ENCODE measurements at regions not wholly inside any gene's neighbourhood (a gene's known extent, or its start where the extent isn't known, plus 50 kb on each side); places are given as distances from the start of the nearest gene placed in this dataset.
"Not testable (repeated sequence)": the region's sequence is repeated elsewhere in the genome, so short reads cannot be mapped to it uniquely, and the experiment has no call there.

DNA sequence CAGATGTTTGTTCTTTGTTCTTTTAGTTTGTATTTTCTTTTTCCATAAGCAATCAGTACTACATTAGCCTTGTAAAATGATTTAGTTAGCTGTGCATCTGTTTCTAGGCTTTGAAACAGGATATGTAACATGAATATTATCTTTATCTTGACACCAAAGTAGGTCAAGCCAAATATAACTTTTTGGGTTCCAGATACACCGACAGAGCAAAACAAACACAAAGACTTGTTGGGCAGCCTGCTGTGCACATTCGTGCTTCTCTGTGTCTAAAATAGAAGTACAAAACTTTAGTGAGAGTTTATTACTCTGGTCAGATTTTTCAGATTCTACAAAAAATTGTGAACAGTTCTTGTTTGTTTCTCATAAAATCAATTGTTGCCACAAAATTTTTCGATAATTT is 1059.3 kb upstream of the GYPC start:
- no peak for DNase-seq (ENCODE audit: low read depth in 2 of 2)

DNA sequence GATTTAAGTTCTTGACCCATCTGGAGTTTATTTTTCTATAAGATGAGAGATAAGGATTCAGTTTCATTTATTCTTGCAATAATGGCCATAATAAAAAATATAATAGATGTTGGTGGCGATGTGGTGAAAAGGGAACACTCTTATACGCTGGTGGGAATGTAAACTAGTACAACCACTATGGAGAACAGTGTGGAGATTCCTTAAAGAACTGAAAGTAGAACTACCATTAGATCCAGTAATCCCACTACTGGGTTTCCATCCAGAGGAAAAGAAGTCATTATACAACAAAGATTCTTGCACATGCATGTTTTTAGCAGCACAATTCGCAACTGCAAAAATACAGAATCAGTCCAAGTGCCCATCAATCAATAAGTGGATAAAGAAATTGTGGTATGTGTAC is 1040.5 kb upstream of the GYPC start:
- DNase-seq (ENCODE audit: low read depth in 2 of 2): no peak

DNA sequence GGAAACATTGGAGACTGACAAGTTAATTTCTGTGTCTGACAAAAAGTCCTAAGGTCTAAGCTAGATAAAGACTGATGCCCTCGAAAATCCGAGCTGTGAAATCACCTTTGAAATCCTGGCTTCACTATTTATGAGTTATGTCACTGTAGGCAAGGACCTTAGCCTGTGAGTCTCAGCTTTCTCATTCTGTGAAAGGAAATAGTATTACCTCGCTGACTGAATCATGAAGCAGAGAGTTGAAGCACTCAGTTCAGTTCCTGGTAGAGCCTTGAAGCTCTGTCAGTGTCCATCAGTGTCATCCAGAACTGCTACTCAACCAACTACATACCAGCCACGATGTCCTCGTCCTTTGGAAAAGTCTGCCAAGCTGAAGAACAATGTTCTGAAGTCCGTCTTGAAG is 1025.6 kb upstream of the GYPC start:
- no peak for DNase-seq (ENCODE audit: low read depth in 2 of 2)

DNA sequence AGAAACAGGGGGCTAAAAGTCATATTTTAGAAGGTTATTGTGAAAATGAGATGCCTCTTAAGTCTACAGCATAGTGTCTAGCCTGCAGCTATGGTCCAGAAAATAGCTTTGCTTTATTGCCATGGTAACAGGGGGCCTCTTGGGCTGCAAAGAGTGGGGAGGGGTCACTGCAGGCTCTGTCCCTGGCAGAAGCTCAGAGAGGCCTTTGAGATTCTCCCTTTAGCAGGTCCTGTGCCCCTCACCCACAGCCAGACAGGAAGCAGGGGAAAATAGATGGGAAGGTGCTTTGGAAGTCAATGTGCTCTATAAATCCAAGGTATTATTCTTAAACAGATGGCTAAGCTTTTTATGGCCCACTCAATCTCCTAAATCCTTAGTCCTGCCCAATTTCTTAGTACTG is 1021.3 kb upstream of the GYPC start:
- no peak for DNase-seq (ENCODE audit: low read depth in 2 of 2)

DNA sequence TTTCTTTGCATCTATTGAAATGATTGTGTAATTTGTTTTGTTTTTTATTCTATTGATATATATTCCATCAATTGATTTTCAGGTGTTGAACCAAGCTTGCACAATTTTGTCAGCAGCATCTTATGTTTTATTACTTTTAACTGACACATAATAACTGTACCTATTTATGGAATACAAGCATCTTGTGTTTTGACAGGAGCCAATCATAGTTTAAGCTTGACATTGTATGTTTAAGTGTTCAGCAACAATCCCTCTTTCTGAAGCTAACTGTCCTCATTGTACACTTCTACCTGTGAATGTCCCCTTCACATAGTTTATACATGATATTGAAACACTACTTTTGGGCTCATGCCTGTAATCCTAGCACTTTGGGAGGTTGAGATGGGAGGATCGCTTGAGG is 1017.6 kb upstream of the GYPC start:
- no peak for DNase-seq (ENCODE audit: low read depth in 2 of 2)

DNA sequence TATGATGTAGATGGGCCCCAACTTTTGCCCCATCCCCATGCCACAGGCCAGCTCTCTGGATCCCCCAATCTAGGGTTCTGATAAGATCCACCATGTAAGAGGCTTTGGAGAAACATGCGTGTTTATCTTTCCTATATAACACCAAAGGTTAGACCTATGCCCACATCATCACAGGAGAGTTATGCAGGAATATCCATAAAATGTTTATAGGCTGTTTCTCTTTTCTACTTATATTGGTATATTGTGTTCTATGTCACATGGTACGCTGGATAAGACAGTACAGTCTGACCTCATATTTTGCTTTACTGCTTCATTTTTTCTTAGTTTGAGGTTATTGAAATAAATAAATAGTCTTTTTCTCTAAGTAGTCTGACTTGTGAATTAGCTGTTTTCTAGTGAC is 1013.9 kb upstream of the GYPC start:
- no peak for DNase-seq (ENCODE audit: low read depth in 2 of 2)

DNA sequence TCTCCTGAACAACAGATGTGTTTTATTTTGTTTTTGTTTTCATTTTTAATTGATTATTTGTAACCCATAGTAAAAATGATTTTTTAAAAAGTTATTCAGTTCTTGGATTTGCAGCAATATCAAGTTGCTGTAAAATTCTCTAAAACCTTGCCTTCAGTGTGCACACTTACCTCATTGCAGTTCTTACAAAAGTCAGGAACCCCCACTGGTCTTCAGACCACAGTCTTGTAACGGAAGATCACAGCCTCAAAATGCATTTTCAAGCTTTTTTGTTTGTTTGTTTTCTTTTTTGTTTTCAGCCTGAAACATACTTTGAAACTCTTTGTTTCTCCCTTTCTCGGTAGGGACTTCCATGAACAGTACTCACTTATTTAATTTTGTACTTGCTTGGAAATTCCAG is 1012.8 kb upstream of the GYPC start:
- DNase-seq (ENCODE audit: low read depth in 2 of 2): no peak

DNA sequence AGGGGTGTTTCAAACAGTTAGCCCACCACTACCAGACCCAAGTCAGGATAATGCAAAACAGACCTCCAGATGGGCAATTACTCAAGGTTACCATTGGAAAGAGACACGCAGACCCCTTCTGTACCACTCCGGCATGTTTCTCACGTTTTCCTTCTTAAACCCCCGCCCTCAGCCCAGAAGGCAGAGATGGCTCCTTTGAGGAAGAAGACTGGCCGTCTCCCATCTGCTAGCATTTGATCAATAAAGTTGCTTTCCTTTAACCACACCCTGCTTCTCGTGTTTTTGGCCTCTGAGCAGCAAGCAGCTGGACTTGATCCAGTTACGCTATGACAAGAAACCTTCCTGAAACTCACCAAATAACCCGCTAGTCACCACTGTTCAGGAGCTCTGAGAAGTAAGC is 1012.4 kb upstream of the GYPC start:
- DNase-seq (ENCODE audit: low read depth in 2 of 2): no peak

DNA sequence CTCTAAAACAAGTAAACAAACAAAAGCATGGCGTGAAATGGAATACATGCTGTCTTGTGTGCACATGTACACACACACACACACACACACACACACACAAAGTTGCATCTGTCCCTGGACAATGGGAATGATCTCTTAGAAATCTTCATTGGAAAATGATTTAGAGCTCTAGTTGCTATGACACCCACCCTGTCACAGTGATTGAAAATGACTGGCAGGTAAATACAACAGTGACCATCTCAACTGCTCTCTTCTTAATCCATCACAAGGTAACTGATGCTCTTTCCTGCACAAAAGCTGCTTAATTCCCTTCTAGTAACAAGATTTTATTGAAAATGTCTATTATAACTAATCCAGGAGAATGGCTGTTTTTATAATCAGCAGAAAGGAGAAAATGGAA is 1011.7 kb upstream of the GYPC start:
- no peak for DNase-seq (ENCODE audit: low read depth in 2 of 2)

DNA sequence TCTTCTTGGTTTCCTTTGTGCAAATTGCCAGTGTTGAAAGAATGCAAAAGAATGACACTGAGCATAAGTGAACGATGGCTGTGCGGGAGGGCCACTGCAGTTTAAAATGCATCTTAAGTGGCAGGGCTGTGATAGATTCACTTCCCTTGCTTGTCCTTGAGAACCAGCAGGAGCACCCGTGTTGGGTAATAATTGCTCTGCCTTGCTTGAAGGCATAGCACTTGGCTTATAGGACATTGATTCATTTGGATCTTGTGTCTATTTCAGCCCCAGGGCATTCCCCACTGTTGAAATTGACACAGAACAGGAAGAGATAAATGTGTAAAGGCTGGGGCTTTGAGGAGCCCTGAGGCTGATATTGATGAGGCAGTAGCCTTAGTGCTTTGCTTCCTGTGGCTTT is 1003.7 kb upstream of the GYPC start:
- no peak for DNase-seq (ENCODE audit: low read depth in 2 of 2)

DNA sequence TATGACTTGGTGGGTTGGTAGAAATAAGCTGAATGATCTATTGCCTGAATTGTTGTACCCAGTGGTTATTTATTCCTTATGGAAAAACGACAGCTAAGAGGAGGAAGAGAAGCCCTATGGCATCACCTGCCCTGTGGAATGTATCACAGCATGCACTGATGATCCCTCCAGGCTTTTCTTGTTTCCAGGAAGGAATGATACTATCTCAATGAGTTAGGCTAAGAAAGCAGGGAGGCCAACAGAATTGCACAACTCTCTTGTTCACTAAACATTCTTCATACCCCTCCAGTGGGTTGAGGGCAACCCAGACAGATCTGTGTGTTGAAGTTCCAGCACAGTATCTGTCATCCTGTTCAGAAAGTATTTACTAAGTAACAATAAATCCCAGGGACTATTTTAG is 1001.7 kb upstream of the GYPC start:
- DNase-seq (ENCODE audit: low read depth in 2 of 2): no peak

DNA sequence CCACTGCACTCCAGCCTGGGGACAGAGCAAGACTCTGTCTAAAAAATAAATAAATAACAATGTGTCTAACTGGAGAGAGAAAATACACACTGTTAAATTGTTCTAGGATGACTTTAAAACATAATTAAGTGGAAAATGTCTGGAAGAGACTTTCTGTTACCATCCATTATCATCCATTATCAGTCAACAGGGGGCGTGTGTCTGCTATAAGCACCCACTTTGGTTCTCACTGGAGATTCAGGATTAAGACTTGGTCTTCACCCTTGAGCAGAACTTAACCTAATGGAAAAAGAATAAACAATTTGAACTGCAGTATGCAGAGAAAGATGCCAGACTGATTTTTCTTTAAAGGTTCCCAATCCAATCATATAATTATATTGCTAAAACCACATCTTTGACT is 999.8 kb upstream of the GYPC start:
- no peak for DNase-seq (ENCODE audit: low read depth in 2 of 2)

DNA sequence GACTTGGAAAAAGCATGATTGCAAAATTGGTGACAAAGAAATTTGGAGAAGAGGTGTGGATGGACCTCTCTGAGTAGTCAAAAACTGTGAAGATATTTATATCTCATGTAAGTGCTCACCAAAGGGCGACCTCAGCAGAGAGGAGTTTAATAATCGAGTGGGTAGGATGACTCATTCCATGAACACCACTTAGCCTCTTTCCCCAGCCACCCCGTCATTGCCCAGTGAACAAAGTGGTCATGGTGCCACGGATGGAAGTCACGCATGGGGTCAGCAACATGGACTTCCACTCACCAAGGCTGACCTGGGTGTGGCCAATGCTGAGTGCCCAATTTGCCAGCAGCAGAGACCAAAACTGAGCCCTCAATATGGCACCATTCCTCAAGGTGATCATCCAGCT is 997.4 kb upstream of the GYPC start:
- no peak for DNase-seq (ENCODE audit: low read depth in 2 of 2)

DNA sequence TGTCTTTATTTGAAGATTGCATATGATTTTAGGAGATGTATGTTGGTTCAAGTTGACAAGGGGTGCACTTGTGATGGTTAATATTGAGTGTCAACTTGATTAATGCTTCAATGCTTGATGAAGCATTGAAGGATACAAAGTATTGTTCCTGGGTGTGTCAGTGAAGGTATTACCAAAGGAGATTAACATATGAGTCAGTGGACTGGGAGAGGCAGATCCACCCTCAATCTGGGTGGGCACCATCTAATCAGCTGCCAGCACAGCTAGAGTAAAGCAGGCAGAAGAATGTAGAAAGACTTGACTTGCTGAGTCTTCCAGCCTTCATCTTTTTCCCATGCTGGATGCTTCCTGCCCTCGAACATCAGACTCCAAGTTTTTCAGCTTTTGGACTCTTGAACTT is 995.6 kb upstream of the GYPC start:
- not testable (repeated sequence) for DNase-seq (ENCODE audit: low read depth in 2 of 2)

DNA sequence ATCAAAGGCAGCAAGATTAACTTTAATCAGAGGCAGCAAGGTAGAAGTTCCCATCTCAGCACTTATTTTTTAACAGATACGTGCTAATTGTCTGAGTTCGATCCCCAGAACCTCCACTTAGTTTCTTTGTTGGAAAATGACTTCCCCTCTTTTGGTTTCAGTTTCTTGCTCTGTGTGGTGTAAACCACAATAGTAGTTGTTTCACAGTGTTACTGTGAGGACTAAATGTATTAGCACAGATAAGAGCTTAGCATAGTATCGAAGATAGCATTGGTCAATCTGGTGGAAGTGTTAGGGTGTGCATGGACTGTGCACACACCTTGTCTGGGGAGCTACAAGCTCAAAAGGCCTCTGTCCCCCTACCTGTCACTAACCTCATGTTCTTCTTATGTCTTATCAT is 988.3 kb upstream of the GYPC start:
- DNase-seq (ENCODE audit: low read depth in 2 of 2): no peak

DNA sequence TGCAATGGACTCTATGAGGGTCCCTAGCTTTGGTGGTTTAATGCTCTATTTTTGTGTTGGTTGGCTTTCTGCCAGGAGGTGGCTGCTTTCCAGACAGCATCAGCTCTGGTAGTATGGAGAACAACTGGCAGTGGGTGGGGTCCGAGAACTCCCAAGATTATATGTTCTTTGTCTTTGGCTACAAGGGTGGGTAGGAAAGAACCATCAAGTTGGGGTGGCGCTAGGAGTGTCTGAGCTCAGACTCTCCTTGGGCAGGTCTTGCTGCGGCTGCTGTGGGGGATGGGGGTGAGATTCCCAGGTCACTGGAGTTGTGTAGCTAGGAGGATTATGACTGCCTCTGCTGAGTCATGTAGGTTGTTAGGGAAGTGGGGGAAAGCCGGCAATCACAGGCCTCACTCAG is 976.1 kb upstream of the GYPC start:
- DNase-seq (ENCODE audit: low read depth in 2 of 2): no peak

DNA sequence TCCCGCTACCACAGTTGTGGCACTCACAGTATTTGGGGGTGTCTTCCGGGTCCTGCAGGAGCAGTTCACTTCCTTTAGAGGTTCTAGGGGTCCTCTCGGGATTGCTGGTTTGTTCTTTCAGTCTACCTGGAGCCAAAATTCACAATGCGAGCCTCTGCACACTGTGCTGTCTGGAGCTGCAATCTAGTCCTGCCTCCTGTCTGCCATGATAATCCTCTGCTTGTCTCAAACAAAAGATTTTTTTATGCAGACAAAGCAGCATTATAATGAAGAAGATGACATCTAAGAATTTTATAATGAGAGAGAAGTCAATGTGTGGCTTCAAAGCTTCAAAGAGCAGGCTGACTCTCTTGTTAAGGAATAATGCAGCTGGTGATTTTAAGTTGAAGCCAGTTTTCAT is 975.1 kb upstream of the GYPC start:
- no peak for DNase-seq (ENCODE audit: low read depth in 2 of 2)

DNA sequence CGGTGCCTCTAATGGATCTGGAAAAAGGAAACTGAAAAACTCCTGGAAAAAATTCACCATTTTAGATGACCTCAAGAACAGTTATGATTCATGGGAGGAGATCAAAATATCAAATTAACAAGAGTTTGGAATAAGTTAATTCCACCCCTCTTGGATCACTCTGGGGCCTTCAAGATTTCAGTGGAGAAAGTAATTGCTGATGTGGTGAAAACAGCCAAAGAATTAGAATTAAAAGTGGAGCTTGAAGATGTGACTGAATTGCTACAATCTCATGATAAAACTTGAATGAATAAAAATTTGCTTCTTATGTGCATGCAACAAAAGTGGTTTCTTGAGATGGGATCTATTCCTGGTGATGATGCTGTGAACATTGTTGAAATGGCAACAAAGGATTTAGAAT is 974.4 kb upstream of the GYPC start:
- DNase-seq (ENCODE audit: low read depth in 2 of 2): no peak

DNA sequence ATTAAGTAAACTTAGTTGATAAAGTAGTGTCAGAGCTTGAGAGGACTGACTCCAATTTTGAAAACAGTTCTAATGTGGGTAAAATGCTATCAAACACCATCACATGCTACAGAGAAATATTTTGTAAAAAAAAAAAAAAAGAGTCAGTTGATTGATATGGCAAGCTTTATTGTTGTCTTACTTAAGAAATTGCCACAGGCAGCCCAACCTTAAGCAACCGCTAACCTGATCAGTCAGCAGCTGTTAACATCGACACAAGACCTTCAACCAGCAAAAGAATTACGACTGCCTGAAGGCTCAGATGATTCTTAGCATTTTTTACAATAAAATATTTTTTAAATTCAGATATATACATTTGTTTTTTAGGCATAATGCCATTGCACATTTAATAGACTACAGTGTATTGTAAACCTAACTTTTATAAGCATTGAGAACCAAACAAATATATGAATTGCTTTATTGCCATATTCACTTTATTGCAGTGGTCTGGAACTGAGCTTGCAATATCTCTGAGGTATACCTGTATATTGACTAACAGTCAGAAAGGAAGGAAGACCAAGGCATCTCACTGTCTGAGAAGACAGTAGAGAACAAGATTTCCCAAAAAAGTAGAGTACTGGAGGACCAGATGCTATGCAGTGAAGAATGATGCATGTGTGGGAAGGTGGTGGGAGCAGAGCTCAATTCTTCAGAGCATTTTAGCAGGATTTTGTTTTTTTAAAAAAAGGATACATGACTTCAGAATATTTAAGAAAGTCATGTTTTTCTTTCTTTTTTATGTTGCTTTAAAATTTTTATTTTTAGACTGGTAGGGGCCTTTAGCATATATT is 973.8 kb upstream of the GYPC start:
- no peak for DNase-seq (ENCODE audit: low read depth in 2 of 2)

DNA sequence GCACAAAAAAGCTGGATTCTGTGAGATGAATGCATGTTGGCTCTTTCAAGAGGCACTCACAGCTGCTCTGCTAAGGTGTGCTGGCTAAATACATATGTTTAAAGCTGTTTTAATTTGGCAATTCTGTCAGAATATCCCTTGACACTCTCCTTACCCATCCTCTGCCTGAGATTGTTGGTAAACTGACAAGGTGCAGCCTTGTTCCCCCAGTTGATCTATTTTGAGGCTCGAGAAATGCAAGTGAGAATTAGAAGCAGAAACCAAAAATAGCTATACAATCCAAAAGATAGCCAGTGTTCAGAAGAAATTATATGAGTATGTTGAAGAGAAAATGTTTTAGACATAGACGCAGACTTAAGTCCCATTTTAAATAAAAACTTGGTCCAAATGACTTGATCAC is 971.7 kb upstream of the GYPC start:
- DNase-seq (ENCODE audit: low read depth in 2 of 2): no peak

DNA sequence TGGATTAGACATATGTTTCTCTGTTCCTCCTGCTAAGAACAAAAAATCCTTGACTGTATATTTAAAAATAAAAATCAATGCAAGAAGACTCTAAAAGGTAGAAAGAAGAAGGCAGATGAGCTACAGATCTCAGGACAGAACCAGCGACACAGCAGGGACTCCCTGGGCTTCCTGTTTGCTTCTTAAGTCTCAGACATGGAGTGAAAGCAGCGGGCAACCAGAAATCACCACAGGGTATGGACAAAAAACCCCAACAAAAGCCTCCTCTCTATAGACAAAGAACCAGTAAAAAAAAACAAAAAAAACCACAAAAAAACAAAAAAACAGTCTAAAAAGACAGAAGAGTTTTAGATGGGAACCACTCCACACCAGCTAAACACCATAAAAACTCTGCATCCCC is 971.0 kb upstream of the GYPC start:
- DNase-seq (ENCODE audit: low read depth in 2 of 2): no peak

DNA sequence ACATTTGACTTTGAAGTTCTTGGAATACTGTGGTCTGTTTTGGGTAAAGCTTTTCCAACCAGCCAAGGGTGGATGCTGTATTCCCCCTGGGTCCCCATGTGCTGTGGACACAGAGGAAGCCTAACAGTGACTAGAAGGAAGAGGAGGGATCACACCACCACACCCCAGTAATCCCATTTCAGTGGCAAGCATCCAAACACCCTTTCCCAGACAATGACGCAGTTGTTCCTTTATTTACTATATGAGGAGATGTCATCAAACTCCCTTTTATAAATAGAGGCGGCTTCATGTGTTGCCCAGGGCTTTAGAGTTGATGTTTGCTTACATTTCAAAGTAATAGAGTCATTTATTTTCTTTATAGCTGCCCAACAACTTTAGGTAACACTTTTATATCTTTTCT is 959.4 kb upstream of the GYPC start:
- no peak for DNase-seq (ENCODE audit: low read depth in 2 of 2)

DNA sequence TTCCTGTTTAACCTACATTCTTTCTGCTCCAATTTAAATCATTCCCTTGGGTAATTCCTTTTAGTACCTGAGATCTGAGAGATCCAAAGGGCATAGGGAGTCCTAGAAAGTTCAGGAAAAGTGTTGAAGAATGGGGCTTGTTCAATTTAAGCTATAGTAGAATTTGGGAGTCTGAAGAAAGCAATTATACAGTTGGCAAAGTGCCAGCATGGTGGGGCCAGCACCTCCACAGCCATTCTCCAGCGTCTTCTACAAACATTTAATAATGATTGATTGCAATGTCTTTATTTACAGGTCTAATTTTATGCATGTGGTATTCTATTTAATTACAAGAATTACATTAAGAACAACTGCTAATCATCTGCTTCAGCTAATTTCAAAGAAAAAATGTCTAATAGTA is 957.7 kb upstream of the GYPC start:
- no peak for DNase-seq (ENCODE audit: low read depth in 2 of 2)

DNA sequence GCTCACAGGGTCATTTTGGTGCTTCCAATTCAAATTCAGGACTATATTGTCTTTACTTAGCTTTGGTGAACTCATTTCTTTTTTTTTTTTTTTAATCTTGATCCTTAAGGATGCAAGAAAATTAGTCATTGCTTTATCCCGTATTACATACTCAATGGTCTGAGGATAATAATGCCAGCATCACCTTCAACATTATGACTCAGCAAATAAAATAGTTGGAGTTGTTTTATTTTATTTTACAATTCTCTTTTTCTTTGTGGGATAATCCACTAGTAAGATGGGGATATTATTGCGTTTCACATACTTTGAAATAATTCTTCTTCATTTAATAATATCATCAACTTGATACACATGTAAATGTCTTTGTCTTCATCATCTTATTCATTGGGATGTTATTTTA is 954.9 kb upstream of the GYPC start:
- no peak for DNase-seq (ENCODE audit: low read depth in 2 of 2)

Data from stimulated activated CD8-positive, alpha-beta memory T cell treated with anti-CD3 and anti-CD28 coated beads, Interleukin-7, amount 100 ng/mL, for 1 hour (primary cell).